ENCODE measurements at regions not wholly inside any gene's neighbourhood (a gene's known extent, or its start where the extent isn't known, plus 50 kb on each side); places are given as distances from the start of the nearest gene placed in this dataset.

DNA sequence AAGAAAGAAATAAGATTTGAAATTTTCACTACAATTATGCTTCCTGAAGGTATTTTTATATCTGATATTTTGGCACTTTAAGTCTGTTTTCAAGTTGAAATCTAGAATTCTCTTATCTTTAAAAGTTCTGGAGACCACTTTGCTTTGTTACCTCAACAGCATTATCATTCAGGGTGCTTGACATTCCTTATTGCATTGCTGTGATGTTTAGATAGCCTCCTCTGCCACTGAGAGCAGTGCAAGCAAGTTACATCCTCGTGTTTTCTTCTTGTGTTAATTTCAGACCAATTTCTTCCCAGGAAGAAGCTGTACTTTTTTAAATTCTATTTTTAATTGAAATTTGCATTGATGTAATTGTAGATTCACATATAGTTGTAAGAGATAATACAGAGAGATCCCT, 333.9 kb upstream of the KIRREL3 start:
- H3K36me3 ChIP-seq, result no peaks in the 10 kb centered on the region
- peaks cover 2% of the 10 kb centered on the region for H3K27me3 ChIP-seq (ENCODE audit: low read depth)
- H3K27ac ChIP-seq (replicated peaks), result no peak overlapping the region
- intact Hi-C loops (cut with micrococcal nuclease), result no loop called here
- H3K9me3 ChIP-seq (replicated peaks), result peaks cover 30% of the 10 kb centered on the region
- no peaks in the 10 kb centered on the region for H3K4me1 ChIP-seq
- no peak for DNase-seq
- no peak overlapping the region for H3K4me3 ChIP-seq
- TF ChIP-seq, protein P1, sequence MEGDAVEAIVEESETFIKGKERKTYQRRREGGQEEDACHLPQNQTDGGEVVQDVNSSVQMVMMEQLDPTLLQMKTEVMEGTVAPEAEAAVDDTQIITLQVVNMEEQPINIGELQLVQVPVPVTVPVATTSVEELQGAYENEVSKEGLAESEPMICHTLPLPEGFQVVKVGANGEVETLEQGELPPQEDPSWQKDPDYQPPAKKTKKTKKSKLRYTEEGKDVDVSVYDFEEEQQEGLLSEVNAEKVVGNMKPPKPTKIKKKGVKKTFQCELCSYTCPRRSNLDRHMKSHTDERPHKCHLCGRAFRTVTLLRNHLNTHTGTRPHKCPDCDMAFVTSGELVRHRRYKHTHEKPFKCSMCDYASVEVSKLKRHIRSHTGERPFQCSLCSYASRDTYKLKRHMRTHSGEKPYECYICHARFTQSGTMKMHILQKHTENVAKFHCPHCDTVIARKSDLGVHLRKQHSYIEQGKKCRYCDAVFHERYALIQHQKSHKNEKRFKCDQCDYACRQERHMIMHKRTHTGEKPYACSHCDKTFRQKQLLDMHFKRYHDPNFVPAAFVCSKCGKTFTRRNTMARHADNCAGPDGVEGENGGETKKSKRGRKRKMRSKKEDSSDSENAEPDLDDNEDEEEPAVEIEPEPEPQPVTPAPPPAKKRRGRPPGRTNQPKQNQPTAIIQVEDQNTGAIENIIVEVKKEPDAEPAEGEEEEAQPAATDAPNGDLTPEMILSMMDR (IDR thresholded peaks at IDR 0.05; ENCODE audit: borderline replicate concordance), result no peak

DNA sequence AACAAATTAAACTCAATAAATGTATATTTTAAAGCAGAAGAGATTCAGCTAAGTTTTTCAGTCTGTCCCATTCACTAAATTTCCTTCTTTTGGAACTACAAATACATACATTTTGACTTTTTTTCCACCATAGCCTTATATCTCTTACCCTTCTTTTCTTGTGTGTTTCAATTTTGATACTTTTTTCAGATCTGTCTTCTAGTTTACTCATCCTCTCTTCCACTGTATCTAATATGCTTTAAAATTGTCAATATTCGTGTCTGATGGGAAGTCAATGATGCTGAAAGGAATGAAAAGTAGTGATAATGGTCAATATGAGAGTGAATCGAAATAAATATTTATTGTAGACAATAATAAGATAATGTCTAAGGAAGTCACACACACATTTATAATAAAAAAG, 332.3 kb upstream of the KIRREL3 start:
- TF ChIP-seq, protein P1 (IDR thresholded peaks at IDR 0.05; ENCODE audit: borderline replicate concordance), result no peak
- intact Hi-C loops (cut with micrococcal nuclease), result no loop called here
- DNase-seq, result no peak
- H3K4me1 ChIP-seq, result no peaks in the 10 kb centered on the region
- no peaks in the 10 kb centered on the region for H3K36me3 ChIP-seq
- no peak overlapping the region for H3K27ac ChIP-seq (replicated peaks)
- peaks cover 30% of the 10 kb centered on the region for H3K9me3 ChIP-seq (replicated peaks)
- no peak overlapping the region for H3K4me3 ChIP-seq
- H3K27me3 ChIP-seq (ENCODE audit: low read depth), result no peaks in the 10 kb centered on the region

DNA sequence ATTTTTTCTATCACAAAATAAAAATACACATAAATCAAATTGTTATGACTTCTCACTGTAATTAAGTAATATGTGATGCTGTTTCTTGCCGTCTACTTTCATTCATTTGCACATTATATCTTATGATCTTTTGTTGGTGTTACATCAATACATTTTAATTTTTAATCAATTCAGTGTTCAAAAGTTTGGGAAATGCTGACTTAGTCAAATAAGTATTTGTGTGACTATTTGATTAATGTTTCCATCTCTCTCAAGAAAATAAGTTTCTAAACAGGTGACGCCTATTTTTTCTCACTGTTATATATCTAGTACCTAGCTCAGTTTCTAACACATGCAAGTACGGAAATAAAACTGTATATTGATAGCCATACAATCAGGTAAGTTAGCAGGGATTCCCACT, 329.5 kb upstream of the KIRREL3 start:
- TF ChIP-seq, protein P1 (IDR thresholded peaks at IDR 0.05; ENCODE audit: borderline replicate concordance), result no peak
- intact Hi-C loops (cut with micrococcal nuclease), result no loop called here
- Histone ChIP-seq H3K4me1 (no peaks in the 10 kb centered on the region), H3K4me3 (no peak overlapping the region), H3K36me3 (no peaks in the 10 kb centered on the region), H3K27ac (replicated peaks) (no peak overlapping the region), H3K9me3 (replicated peaks) (peaks cover 30% of the 10 kb centered on the region), H3K27me3 (ENCODE audit: low read depth) (no peaks in the 10 kb centered on the region)
- no peak for DNase-seq

DNA sequence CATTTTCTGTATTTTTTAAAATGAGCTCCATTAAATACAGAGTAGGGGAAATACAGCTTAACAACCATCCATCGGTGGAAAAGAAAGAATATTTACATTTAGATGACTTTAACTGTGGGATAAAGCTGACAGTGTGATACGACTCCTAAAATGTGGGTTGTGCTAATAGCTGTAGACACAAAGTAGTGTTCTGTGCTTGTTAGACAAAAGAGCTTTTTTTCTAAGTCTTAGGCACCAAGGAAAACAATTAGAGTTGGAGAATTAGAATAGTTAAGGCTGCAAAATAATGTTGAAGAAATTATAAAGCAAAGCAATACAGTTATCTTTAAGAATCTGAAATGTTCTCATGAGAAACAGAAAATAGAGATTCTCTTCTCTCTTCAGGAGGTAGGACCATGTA, 307.7 kb upstream of the KIRREL3 start:
- intact Hi-C loops (cut with micrococcal nuclease), result no loop called here
- Histone ChIP-seq H3K27me3 (ENCODE audit: low read depth) (no peaks in the 10 kb centered on the region), H3K4me3 (no peak overlapping the region), H3K36me3 (no peaks in the 10 kb centered on the region), H3K4me1 (no peaks in the 10 kb centered on the region), H3K27ac (replicated peaks) (no peak overlapping the region), H3K9me3 (replicated peaks) (no peaks in the 10 kb centered on the region)
- TF ChIP-seq, protein P1 (IDR thresholded peaks at IDR 0.05; ENCODE audit: borderline replicate concordance), result no peak
- no peak for DNase-seq

DNA sequence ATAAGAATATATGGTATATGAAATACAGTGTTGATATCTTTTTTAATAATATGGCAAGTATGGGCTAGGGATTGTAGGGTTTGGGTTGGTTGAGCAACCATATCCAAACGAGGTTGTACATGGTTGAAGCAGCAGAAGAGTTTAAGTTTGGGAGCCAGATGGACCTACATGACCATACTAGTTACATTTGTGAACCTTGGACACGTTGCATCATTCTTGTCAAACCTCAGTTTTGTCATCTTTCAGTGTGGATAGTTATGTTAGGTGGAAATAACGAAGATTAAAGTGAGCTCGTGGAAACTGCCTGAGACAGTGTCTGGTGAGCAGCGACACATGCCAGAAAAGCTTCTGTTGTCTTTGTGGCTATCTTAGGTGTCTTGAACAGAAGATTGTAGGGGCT, 307.1 kb upstream of the KIRREL3 start:
- no peak for DNase-seq
- no peaks in the 10 kb centered on the region for H3K9me3 ChIP-seq (replicated peaks)
- no peaks in the 10 kb centered on the region for H3K4me1 ChIP-seq
- H3K36me3 ChIP-seq, result no peaks in the 10 kb centered on the region
- TF ChIP-seq, protein P1 (IDR thresholded peaks at IDR 0.05; ENCODE audit: borderline replicate concordance), result no peak
- intact Hi-C loops (cut with micrococcal nuclease), result no loop called here
- H3K27ac ChIP-seq (replicated peaks), result no peak overlapping the region
- no peak overlapping the region for H3K4me3 ChIP-seq
- H3K27me3 ChIP-seq (ENCODE audit: low read depth), result no peaks in the 10 kb centered on the region

DNA sequence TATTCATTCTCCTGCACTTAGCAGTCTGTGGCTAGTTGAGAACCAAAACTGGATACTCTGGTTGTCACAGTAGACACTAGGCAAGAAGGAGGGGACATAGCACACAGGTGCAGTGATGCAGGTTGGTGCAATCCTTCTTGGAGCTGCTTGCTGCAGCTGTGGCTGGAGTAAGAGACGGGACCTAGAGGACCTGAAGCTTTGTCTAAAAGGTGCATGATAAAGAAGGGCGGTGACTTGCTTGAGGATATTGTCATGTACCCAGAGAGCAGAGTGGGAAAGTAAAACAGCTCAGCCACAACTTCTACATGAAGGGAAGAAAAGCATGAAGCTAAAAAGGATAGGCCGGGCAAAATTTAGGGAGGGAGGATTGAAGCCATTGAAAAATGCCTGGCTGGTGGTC, 304.1 kb upstream of the KIRREL3 start:
- Histone ChIP-seq H3K4me3 (no peak overlapping the region), H3K9me3 (replicated peaks) (no peaks in the 10 kb centered on the region), H3K4me1 (no peaks in the 10 kb centered on the region), H3K27me3 (ENCODE audit: low read depth) (no peaks in the 10 kb centered on the region), H3K27ac (replicated peaks) (no peak overlapping the region), H3K36me3 (no peaks in the 10 kb centered on the region)
- TF ChIP-seq, protein P1 (IDR thresholded peaks at IDR 0.05; ENCODE audit: borderline replicate concordance), result no peak
- intact Hi-C loops (cut with micrococcal nuclease), result no loop called here
- no peak for DNase-seq

Data from left ventricle myocardium inferior (tissue), 1 donor.